ENCODE measurements at regions not wholly inside any gene's neighbourhood (a gene's known extent, or its start where the extent isn't known, plus 50 kb on each side); places are given as distances from the start of the nearest gene placed in this dataset.
"Not testable (repeated sequence)": the region's sequence is repeated elsewhere in the genome, so short reads cannot be mapped to it uniquely, and the experiment has no call there.

DNA sequence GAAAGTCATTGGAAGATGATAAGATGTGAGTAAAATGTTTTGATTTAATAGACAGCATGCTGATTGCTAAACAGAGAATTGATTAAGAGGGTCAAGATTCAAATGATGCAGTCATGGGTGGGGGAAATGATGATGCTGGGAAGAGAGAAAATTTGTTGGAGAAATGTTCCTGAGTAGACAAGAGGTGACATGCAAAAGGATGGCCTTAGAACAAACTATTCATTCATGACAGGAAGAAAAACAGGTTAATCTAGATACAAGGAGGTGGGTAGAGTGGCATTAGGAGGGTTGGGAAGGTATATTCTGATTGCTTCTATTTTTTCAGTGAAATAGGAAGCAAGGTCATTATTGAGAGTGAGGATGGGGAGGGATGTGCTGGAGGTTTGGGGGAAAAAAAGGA, 146.7 kb downstream of the SEM1 start:
- no peak overlapping the region for H3K4me3 ChIP-seq
- no peaks in the 10 kb centered on the region for H3K9me3 ChIP-seq
- H3K36me3 ChIP-seq = no peaks in the 10 kb centered on the region
- DNase-seq (ENCODE audit: low spot score in 2 of 2) = no peak
- no peaks in the 10 kb centered on the region for H3K27me3 ChIP-seq
- no peak overlapping the region for H3K27ac ChIP-seq
- TF ChIP-seq POLR2AphosphoS5 (IDR thresholded peaks at IDR 0.05) (no peak), EP300 (IDR thresholded peaks at IDR 0.05) (no peak), POLR2A (IDR thresholded peaks at IDR 0.05) (no peak)
- TF ChIP-seq, protein P1, sequence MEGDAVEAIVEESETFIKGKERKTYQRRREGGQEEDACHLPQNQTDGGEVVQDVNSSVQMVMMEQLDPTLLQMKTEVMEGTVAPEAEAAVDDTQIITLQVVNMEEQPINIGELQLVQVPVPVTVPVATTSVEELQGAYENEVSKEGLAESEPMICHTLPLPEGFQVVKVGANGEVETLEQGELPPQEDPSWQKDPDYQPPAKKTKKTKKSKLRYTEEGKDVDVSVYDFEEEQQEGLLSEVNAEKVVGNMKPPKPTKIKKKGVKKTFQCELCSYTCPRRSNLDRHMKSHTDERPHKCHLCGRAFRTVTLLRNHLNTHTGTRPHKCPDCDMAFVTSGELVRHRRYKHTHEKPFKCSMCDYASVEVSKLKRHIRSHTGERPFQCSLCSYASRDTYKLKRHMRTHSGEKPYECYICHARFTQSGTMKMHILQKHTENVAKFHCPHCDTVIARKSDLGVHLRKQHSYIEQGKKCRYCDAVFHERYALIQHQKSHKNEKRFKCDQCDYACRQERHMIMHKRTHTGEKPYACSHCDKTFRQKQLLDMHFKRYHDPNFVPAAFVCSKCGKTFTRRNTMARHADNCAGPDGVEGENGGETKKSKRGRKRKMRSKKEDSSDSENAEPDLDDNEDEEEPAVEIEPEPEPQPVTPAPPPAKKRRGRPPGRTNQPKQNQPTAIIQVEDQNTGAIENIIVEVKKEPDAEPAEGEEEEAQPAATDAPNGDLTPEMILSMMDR (IDR thresholded peaks at IDR 0.05) = no peak
- no peaks in the 10 kb centered on the region for H3K4me1 ChIP-seq

DNA sequence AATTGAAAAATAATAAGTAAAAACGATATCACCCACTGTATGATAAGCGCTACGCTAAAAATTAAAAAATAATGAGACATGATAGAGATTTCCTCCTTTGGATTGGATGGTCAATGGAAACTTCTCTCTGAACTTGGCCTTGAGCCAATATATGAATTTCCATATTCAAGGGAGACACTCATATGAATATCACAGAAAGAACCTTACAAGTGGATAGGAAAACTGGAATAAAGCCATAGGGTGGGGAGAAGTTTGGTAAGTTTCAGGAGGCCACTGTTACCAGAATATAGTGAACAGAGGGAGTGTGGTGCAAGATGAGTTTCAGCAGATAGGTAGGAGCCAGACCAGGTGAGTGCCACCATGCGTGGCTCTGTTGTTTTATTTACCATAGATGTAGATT, 147.2 kb downstream of the SEM1 start:
- Histone ChIP-seq H3K27ac (no peak overlapping the region), H3K4me1 (no peaks in the 10 kb centered on the region), H3K9me3 (no peaks in the 10 kb centered on the region), H3K4me3 (no peak overlapping the region), H3K27me3 (no peaks in the 10 kb centered on the region), H3K36me3 (no peaks in the 10 kb centered on the region)
- 80% methylated on average over 4 of the region's 4 CpGs for WGBS
- TF ChIP-seq EP300 (IDR thresholded peaks at IDR 0.05) = no peak
- no peak for TF ChIP-seq POLR2A (IDR thresholded peaks at IDR 0.05)
- DNase-seq (ENCODE audit: low spot score in 2 of 2) = no peak

DNA sequence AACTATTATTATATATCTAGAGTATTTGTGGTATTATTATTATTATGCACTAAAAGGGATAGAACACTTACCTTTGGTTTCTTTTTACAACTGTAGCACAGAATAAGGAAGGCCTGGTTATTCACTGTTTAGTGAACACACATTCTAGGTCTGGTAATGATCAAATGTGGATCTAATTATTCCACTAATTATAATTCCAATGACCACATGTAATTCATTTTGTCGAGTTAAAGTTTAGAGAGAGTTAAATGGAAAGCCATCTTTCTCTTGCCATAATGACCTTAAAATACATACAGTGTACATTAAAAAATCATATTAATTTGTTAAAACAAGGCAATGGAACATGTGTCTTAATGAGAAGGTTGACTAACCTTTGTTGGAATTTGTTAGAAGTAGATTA, 147.8 kb downstream of the SEM1 start:
- H3K4me3 ChIP-seq = no peak overlapping the region
- no peaks in the 10 kb centered on the region for H3K27me3 ChIP-seq
- no peaks in the 10 kb centered on the region for H3K36me3 ChIP-seq
- no peaks in the 10 kb centered on the region for H3K9me3 ChIP-seq
- H3K4me1 ChIP-seq = no peaks in the 10 kb centered on the region
- TF ChIP-seq EP300 (IDR thresholded peaks at IDR 0.05) (no peak), POLR2A (IDR thresholded peaks at IDR 0.05) (no peak), POLR2AphosphoS5 (IDR thresholded peaks at IDR 0.05) (no peak)
- TF ChIP-seq, protein P1 (IDR thresholded peaks at IDR 0.05) = no peak
- DNase-seq (ENCODE audit: low spot score in 2 of 2) = no peak
- WGBS = 78% methylated on average over 1 of the region's 1 CpG
- no peak overlapping the region for H3K27ac ChIP-seq

DNA sequence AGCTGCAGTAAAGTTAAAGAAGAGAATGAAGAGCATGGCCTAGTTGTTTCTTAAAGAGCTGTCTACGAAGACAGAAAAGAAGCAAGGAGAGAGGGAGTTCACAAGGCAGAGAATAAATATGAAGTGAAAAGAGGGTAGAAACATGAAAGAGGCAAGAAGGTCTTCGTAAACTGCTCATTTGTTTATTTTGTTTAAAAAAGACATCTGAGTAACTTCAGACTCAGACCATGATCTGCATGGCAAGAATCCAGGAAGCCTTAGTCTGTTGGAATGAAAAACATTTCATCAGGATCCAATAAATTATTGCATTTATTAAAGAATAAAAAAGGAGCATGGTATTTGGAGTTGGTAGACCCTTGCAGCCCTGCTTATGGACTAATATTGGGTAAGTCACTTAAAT, 151.1 kb downstream of the SEM1 start:
- Histone ChIP-seq H3K27me3 (no peaks in the 10 kb centered on the region), H3K27ac (no peak overlapping the region), H3K36me3 (no peaks in the 10 kb centered on the region), H3K4me1 (no peaks in the 10 kb centered on the region), H3K4me3 (no peak overlapping the region), H3K9me3 (no peaks in the 10 kb centered on the region)
- TF ChIP-seq, protein P1 (IDR thresholded peaks at IDR 0.05) = no peak
- no peak for TF ChIP-seq POLR2A (IDR thresholded peaks at IDR 0.05)
- no peak for TF ChIP-seq EP300 (IDR thresholded peaks at IDR 0.05)
- no peak for TF ChIP-seq POLR2AphosphoS5 (IDR thresholded peaks at IDR 0.05)
- WGBS = 71% methylated on average over 2 of the region's 2 CpGs
- no peak for DNase-seq (ENCODE audit: low spot score in 2 of 2)

DNA sequence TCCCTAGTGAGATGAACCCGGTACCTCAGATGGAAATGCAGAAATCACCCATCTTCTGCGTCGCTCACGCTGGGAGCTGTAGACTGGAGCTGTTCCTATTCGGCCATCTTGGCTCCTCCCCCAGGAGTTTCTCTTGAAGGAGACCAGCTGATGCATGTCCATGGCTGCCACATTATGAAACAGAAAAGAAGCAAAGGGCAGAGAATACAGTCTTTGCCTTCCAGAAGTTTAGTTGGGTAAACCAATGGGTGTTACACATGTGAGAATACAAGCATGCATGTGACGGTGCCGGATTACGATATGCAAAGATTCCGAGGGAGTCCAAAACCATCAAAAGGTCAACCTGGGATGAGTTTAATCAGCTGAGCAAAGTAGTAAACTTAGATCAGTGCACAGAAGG, 151.6 kb downstream of the SEM1 start:
- H3K4me1 ChIP-seq = no peaks in the 10 kb centered on the region
- no peak overlapping the region for H3K4me3 ChIP-seq
- TF ChIP-seq POLR2AphosphoS5 (IDR thresholded peaks at IDR 0.05) (no peak), EP300 (IDR thresholded peaks at IDR 0.05) (no peak), POLR2A (IDR thresholded peaks at IDR 0.05) (no peak)
- TF ChIP-seq, protein P1 (IDR thresholded peaks at IDR 0.05) = no peak
- WGBS = 97% methylated on average over 9 of the region's 9 CpGs
- no peaks in the 10 kb centered on the region for H3K9me3 ChIP-seq
- no peaks in the 10 kb centered on the region for H3K27me3 ChIP-seq
- DNase-seq (ENCODE audit: low spot score in 2 of 2) = no peak
- H3K36me3 ChIP-seq = no peaks in the 10 kb centered on the region
- H3K27ac ChIP-seq = no peak overlapping the region

DNA sequence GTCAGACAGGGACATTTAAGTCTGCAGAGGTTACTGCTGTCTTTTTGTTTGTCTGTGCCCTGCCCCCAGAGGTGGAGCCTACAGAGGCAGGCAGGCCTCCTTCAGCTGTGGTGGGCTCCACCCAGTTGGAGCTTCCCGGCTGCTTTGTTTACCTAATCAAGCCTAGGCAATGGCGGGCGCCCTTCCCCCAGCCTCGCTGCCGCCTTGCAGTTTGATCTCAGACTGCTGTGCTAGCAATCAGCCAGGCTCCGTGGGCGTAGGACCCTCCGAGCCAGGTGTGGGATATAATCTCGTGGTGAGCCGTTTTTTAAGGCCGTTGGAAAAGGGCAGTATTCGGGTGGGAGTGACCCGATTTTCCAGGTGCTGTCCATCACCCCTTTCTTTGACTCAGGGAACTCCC, 152.0 kb downstream of the SEM1 start:
- DNase-seq (ENCODE audit: low spot score in 2 of 2); H3K27me3 ChIP-seq; H3K4me3 ChIP-seq; H3K4me1 ChIP-seq; H3K9me3 ChIP-seq; H3K27ac ChIP-seq; H3K36me3 ChIP-seq: not testable (repeated sequence)
- WGBS = 20% methylated on average over 1 of the region's 13 CpGs

All from suprapubic skin (tissue), 4 donors.